ENCODE measurements at regions not wholly inside any gene's neighbourhood (a gene's known extent, or its start where the extent isn't known, plus 50 kb on each side); places are given as distances from the start of the nearest gene placed in this dataset.
"Not testable (repeated sequence)": the region's sequence is repeated elsewhere in the genome, so short reads cannot be mapped to it uniquely, and the experiment has no call there.

GRCh38 chr5:2536632-2537377 is 214.7 kb downstream of the IRX2 start:
- no peak for DNase-seq
- in situ Hi-C loops (cut with HindIII; ENCODE audit: low pct_ligation_motif_present, low sequenced_read_pairs): no loop called here
- Histone ChIP-seq H3K27ac (no peak overlapping the region), H3K4me3 (ENCODE audit: low read depth, low read length) (no peak overlapping the region), H3K36me3 (replicated peaks) (no peaks in the 10 kb centered on the region), H3K27me3 (replicated peaks) (no peaks in the 10 kb centered on the region)
- TF ChIP-seq, protein P1, sequence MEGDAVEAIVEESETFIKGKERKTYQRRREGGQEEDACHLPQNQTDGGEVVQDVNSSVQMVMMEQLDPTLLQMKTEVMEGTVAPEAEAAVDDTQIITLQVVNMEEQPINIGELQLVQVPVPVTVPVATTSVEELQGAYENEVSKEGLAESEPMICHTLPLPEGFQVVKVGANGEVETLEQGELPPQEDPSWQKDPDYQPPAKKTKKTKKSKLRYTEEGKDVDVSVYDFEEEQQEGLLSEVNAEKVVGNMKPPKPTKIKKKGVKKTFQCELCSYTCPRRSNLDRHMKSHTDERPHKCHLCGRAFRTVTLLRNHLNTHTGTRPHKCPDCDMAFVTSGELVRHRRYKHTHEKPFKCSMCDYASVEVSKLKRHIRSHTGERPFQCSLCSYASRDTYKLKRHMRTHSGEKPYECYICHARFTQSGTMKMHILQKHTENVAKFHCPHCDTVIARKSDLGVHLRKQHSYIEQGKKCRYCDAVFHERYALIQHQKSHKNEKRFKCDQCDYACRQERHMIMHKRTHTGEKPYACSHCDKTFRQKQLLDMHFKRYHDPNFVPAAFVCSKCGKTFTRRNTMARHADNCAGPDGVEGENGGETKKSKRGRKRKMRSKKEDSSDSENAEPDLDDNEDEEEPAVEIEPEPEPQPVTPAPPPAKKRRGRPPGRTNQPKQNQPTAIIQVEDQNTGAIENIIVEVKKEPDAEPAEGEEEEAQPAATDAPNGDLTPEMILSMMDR (IDR thresholded peaks at IDR 0.05; ENCODE audit: low read depth, low read length, missing control alignments): no peak

GRCh38 chr5:2534970-2535369 is 216.5 kb downstream of the IRX2 start:
- TF ChIP-seq, protein P1 (IDR thresholded peaks at IDR 0.05; ENCODE audit: low read depth, low read length, missing control alignments): no peak
- no peaks in the 10 kb centered on the region for H3K36me3 ChIP-seq (replicated peaks)
- no peak overlapping the region for H3K27ac ChIP-seq
- no peak for DNase-seq
- in situ Hi-C loops (cut with HindIII; ENCODE audit: low pct_ligation_motif_present, low sequenced_read_pairs): no loop called here
- H3K4me3 ChIP-seq (ENCODE audit: low read depth, low read length): no peak overlapping the region
- H3K27me3 ChIP-seq (replicated peaks): no peaks in the 10 kb centered on the region

- DNase-seq: no peak
- H3K27me3 ChIP-seq (replicated peaks): no peaks in the 10 kb centered on the region
- H3K36me3 ChIP-seq (replicated peaks): no peaks in the 10 kb centered on the region
- no peak overlapping the region for H3K4me3 ChIP-seq (ENCODE audit: low read depth, low read length)
- in situ Hi-C loops (cut with HindIII; ENCODE audit: low pct_ligation_motif_present, low sequenced_read_pairs): no loop called here
- no peak overlapping the region for H3K27ac ChIP-seq
- TF ChIP-seq, protein P1 (IDR thresholded peaks at IDR 0.05; ENCODE audit: low read depth, low read length, missing control alignments): no peak
Measured at GRCh38 chr5:2534251-2534650, 217.2 kb downstream of the IRX2 start.

GRCh38 chr5:2533848-2534247 is 217.6 kb downstream of the IRX2 start:
- H3K27me3 ChIP-seq (replicated peaks); H3K27ac ChIP-seq; H3K36me3 ChIP-seq (replicated peaks); H3K4me3 ChIP-seq (ENCODE audit: low read depth, low read length); in situ Hi-C loops (cut with HindIII; ENCODE audit: low pct_ligation_motif_present, low sequenced_read_pairs); DNase-seq: not testable (repeated sequence)

GRCh38 chr5:2532809-2533208 is 218.7 kb downstream of the IRX2 start:
- in situ Hi-C loops (cut with HindIII; ENCODE audit: low pct_ligation_motif_present, low sequenced_read_pairs): no loop called here
- TF ChIP-seq, protein P1 (IDR thresholded peaks at IDR 0.05; ENCODE audit: low read depth, low read length, missing control alignments): no peak

GRCh38 chr5:2531318-2531717 is 220.2 kb downstream of the IRX2 start:
- no peaks in the 10 kb centered on the region for H3K27me3 ChIP-seq (replicated peaks)
- TF ChIP-seq, protein P1 (IDR thresholded peaks at IDR 0.05; ENCODE audit: low read depth, low read length, missing control alignments): no peak
- no peak overlapping the region for H3K27ac ChIP-seq
- H3K36me3 ChIP-seq (replicated peaks): no peaks in the 10 kb centered on the region
- no peak for DNase-seq
- in situ Hi-C loops (cut with HindIII; ENCODE audit: low pct_ligation_motif_present, low sequenced_read_pairs): no loop called here
- no peak overlapping the region for H3K4me3 ChIP-seq (ENCODE audit: low read depth, low read length)

More at GRCh38 chr5:2532809-2533208, 218.7 kb downstream of the IRX2 start:
- no peaks in the 10 kb centered on the region for H3K27me3 ChIP-seq (replicated peaks)
- H3K27ac ChIP-seq: no peak overlapping the region
- no peaks in the 10 kb centered on the region for H3K36me3 ChIP-seq (replicated peaks)
- H3K4me3 ChIP-seq (ENCODE audit: low read depth, low read length): no peak overlapping the region
- no peak for DNase-seq

Data from brain microvascular endothelial cell (primary cell).